H1 (cell line): ENCODE measurements at regions not wholly inside any gene's neighbourhood (a gene's known extent, or its start where the extent isn't known, plus 50 kb on each side); places are given as distances from the start of the nearest gene placed in this dataset.

ENCODE experiments used
- CTCF ChIA-PET: fragments of 300-600 bp; sonication (Branson Sonifier 250); formaldehyde crosslinking; loops from one replicate; lab custom pipeline; 2021; ENCODE audit not compliant: partially characterized antibody; lab: Charles Lee
- POLR2A ChIA-PET: fragments of 300-600 bp; sonication (Branson Sonifier 250); formaldehyde crosslinking; loops from one replicate; lab custom pipeline; 2021; ENCODE audit warnings: inconsistent platforms; ENCODE audit not compliant: partially characterized antibody; lab: Charles Lee
- DNase-seq, 2 experiments: peaks; one replicate each; pipeline versions ENCODE4 v3.0.0 to v3.0.0-alpha.2; 2010 to 2022; ENCODE audit warnings: low spot score in 2 of 2, low read depth in 1 of 2, mixed read lengths in 1 of 2
- FAIRE-seq: peaks from 2 replicates; lab custom pipeline; 2011; peaks lifted over from hg19 to GRCh38; lab: Jason Lieb, UNC
- H2AFZ ChIP-seq: 2 replicates; pipeline ENCODE4 v1.8.1; 2012; ENCODE audit warnings: low read length, inconsistent platforms
- H2AK5ac ChIP-seq: 2 replicates; pipeline ENCODE4 v1.6.1; 2013; ENCODE audit warnings: low read depth, low read length
- H2BK120ac ChIP-seq: replicated peaks from 2 replicates; pipeline ENCODE3; 2013; ENCODE audit warnings: low read depth, low read length, inconsistent platforms
- H2BK12ac ChIP-seq: 2 replicates; pipeline ENCODE4 v1.6.1; 2013; ENCODE audit warnings: low read depth, low read length
- H2BK15ac ChIP-seq: 2 replicates; pipeline ENCODE4 v1.6.1; 2013; ENCODE audit warnings: low read length
- H2BK20ac ChIP-seq: 2 replicates; pipeline ENCODE4 v1.6.1; 2013; ENCODE audit warnings: low read length
- H2BK5ac ChIP-seq: 2 replicates; pipeline ENCODE4 v1.6.1; 2013; ENCODE audit warnings: low read depth, low read length
- H3K14ac ChIP-seq: 2 replicates; pipeline ENCODE4 v1.6.1; 2013; ENCODE audit warnings: inconsistent platforms; ENCODE audit not compliant: insufficient read length
- H3K18ac ChIP-seq: 2 replicates; pipeline ENCODE4 v1.6.1; 2013; ENCODE audit warnings: low read length; ENCODE audit errors: extremely low read depth
- H3K23ac ChIP-seq: 2 replicates; pipeline ENCODE4 v1.6.1; 2013; ENCODE audit warnings: inconsistent platforms; ENCODE audit not compliant: insufficient read length
- H3K23me2 ChIP-seq: 2 replicates; pipeline ENCODE4 v1.6.1; 2013; ENCODE audit warnings: low read depth, low read length
- H3K27ac ChIP-seq: 2 replicates; pipeline ENCODE4 v1.6.1; 2011; ENCODE audit warnings: low read depth, low read length, inconsistent platforms
- H3K27me3 ChIP-seq, 4 experiments: replicated peaks in 1 of 4; 1 replicate in 1 of 4; 2 replicates in 3 of 4; pipeline versions ENCODE4 v1.6.1 to v1.8.1; 2011 to 2013; ENCODE audit warnings: low read length in 3 of 4, mild to moderate bottlenecking in 3 of 4, inconsistent platforms in 2 of 4, mixed read lengths in 2 of 4, moderate library complexity in 1 of 4; ENCODE audit not compliant: control insufficient read depth in 3 of 4, insufficient read depth in 3 of 4; ENCODE audit errors: extremely low read depth in 1 of 4
- H3K36me3 ChIP-seq, 4 experiments: 2 replicates each; pipeline versions ENCODE4 v1.6.1 to v1.8.1; 2011 to 2013; ENCODE audit warnings: mild to moderate bottlenecking in 4 of 4, low read length in 3 of 4, moderate library complexity in 2 of 4, control low read depth in 1 of 4, inconsistent platforms in 1 of 4; ENCODE audit not compliant: insufficient read depth in 4 of 4, control insufficient read depth in 2 of 4
- H3K4ac ChIP-seq: replicated peaks from 2 replicates; pipeline ENCODE3; 2013; ENCODE audit warnings: low read length, low read depth, mixed read lengths, inconsistent platforms; ENCODE audit not compliant: insufficient read length
- H3K4me1 ChIP-seq, 4 experiments: replicated peaks in 1 of 4; 1 replicate in 1 of 4; 2 replicates in 3 of 4; pipeline versions ENCODE4 v1.6.1 to v1.8.1; 2011 to 2013; ENCODE audit warnings: low read length in 3 of 4, inconsistent platforms in 2 of 4, mixed read lengths in 1 of 4; ENCODE audit not compliant: insufficient read depth in 4 of 4, control insufficient read depth in 3 of 4
- H3K4me2 ChIP-seq, 2 experiments: 2 replicates each; pipeline versions ENCODE4 v1.6.1 to v1.8.1; 2011 to 2013; ENCODE audit warnings: low read depth in 2 of 2, low read length in 2 of 2, control low read depth in 1 of 2, inconsistent platforms in 1 of 2, mild to moderate bottlenecking in 1 of 2; ENCODE audit not compliant: insufficient read depth in 1 of 2
- H3K4me3 ChIP-seq, 4 experiments: fragments of 200-600, 300-600 bp in 1 of 4; sonication (generic), shearing (Covaris generic), sonication (Bioruptor Twin) in 1 of 4; 2 replicates each; pipeline versions ENCODE4 v1.5.1 to v1.8.1; 2011 to 2016; ENCODE audit warnings: low read length in 4 of 4, low read depth in 3 of 4, control low read depth in 2 of 4, inconsistent platforms in 2 of 4, mild to moderate bottlenecking in 2 of 4, mixed read lengths in 1 of 4, moderate library complexity in 1 of 4; ENCODE audit not compliant: insufficient read depth in 2 of 4; ENCODE audit errors: extremely low read depth in 1 of 4
- H3K56ac ChIP-seq: replicated peaks from 2 replicates; pipeline ENCODE3; 2013; ENCODE audit warnings: low read depth, mild to moderate bottlenecking, mixed read lengths, low read length, inconsistent platforms; ENCODE audit not compliant: insufficient read length
- H3K79me1 ChIP-seq: 2 replicates; pipeline ENCODE4 v1.6.1; 2013; ENCODE audit warnings: low read depth, low read length, control low read depth
- H3K79me2 ChIP-seq, 2 experiments: 2 replicates each; pipeline versions ENCODE4 v1.6.1 to v1.8.1; 2012 to 2013; ENCODE audit warnings: low read length in 2 of 2, mild to moderate bottlenecking in 2 of 2, inconsistent platforms in 1 of 2; ENCODE audit not compliant: insufficient read depth in 2 of 2, control insufficient read depth in 1 of 2
- H3K9ac ChIP-seq, 4 experiments: replicated peaks in 1 of 4; 1 replicate in 1 of 4; 2 replicates in 3 of 4; pipeline versions ENCODE4 v1.6.1 to v1.8.1; 2011 to 2013; ENCODE audit warnings: low read depth in 3 of 4, low read length in 3 of 4, control low read depth in 2 of 4, mild to moderate bottlenecking in 2 of 4, moderate library complexity in 2 of 4, inconsistent platforms in 1 of 4; ENCODE audit errors: extremely low read depth in 1 of 4
- H3K9me3 ChIP-seq, 2 experiments: 2 replicates each; pipeline versions ENCODE4 v1.6.1 to v1.8.1; 2012 to 2013; ENCODE audit warnings: mild to moderate bottlenecking in 2 of 2, moderate library complexity in 2 of 2, control low read depth in 1 of 2, inconsistent platforms in 1 of 2, low read depth in 1 of 2, low read length in 1 of 2, mixed read lengths in 1 of 2; ENCODE audit not compliant: insufficient read depth in 2 of 2
- H4K20me1 ChIP-seq, 2 experiments: replicated peaks in 1 of 2; 2 replicates each; pipeline versions ENCODE3 to v1.8.1; 2011 to 2013; ENCODE audit warnings: inconsistent platforms in 2 of 2, low read length in 2 of 2, mild to moderate bottlenecking in 1 of 2; ENCODE audit not compliant: insufficient read depth in 2 of 2, control insufficient read depth in 1 of 2
- H4K5ac ChIP-seq: 2 replicates; pipeline ENCODE4 v1.6.1; 2013; ENCODE audit warnings: low read length, low read depth, mixed read lengths, inconsistent platforms; ENCODE audit not compliant: insufficient read length
- H4K8ac ChIP-seq: 2 replicates; pipeline ENCODE4 v1.8.0; 2013; ENCODE audit warnings: mild to moderate bottlenecking, moderate library complexity, low read length, inconsistent platforms; ENCODE audit not compliant: insufficient read depth; ENCODE audit errors: extremely low read depth
- H4K91ac ChIP-seq: replicated peaks from 2 replicates; pipeline ENCODE3; 2013; ENCODE audit warnings: low read length, mixed read lengths, inconsistent platforms; ENCODE audit not compliant: insufficient read length
- CEBPB ChIP-seq: IDR thresholded peaks from 2 replicates; pipeline ENCODE4 v1.6.1; 2012; ENCODE audit warnings: low read depth, low read length
- EZH2 ChIP-seq: fragments of 200-600 bp; sonication (generic); IDR thresholded peaks from 2 replicates; pipeline ENCODE4 v1.7.1; 2012; ENCODE audit warnings: low read depth, mild to moderate bottlenecking, moderate library complexity, low read length, inconsistent platforms; ENCODE audit not compliant: severe bottlenecking
- HDAC6 ChIP-seq: IDR thresholded peaks from one replicate; pipeline ENCODE4 v1.7.1; 2012; ENCODE audit warnings: low read depth, mild to moderate bottlenecking, inconsistent platforms, low read length, moderate library complexity
- PHF8 ChIP-seq: fragments of 200-600 bp; sonication (generic); conservative IDR thresholded peaks from 2 replicates; pipeline ENCODE4 v1.7.1; 2012; ENCODE audit warnings: low read depth, mild to moderate bottlenecking, inconsistent platforms, low read length, moderate library complexity
- POLR2AphosphoS5 ChIP-seq: IDR thresholded peaks from 2 replicates; pipeline ENCODE4 v1.6.1; 2011; ENCODE audit warnings: low read depth, low read length
- POU5F1 ChIP-seq: IDR thresholded peaks from 2 replicates; pipeline ENCODE4 v1.6.1; 2011; ENCODE audit warnings: low read depth, mild to moderate bottlenecking, low read length, moderate library complexity
- SUZ12 ChIP-seq: fragments of 200-600 bp; sonication (generic); IDR thresholded peaks from 2 replicates; pipeline ENCODE4 v1.6.1; 2012; ENCODE audit warnings: mild to moderate bottlenecking, inconsistent platforms, low read length, moderate library complexity, mixed read lengths
- ZNF274 ChIP-seq: IDR thresholded peaks from 2 replicates; pipeline ENCODE4 v1.7.0; 2012; ENCODE audit warnings: low read length, borderline replicate concordance; ENCODE audit errors: extremely low read depth
- WGBS, 2 experiments: shearing (Covaris generic) in 1 of 2; methylation state at CpG; one replicate each; pipeline versions ENCODE4 v1.1.6 to v1.1.7; 2013 to 2015; ENCODE audit warnings: low lambda C conversion rate in 2 of 2, mixed read lengths in 2 of 2, inconsistent platforms in 1 of 2, low coverage in 1 of 2, missing lambda C conversion rate in 1 of 2; ENCODE audit not compliant: insufficient replicate concordance in 2 of 2, insufficient coverage in 1 of 2, insufficient read length in 1 of 2; ENCODE audit errors: extremely low coverage in 1 of 2, missing lambda C conversion rate in 1 of 2; 5-methylcytosine and 5-hydroxymethylcytosine counted together

DNA sequence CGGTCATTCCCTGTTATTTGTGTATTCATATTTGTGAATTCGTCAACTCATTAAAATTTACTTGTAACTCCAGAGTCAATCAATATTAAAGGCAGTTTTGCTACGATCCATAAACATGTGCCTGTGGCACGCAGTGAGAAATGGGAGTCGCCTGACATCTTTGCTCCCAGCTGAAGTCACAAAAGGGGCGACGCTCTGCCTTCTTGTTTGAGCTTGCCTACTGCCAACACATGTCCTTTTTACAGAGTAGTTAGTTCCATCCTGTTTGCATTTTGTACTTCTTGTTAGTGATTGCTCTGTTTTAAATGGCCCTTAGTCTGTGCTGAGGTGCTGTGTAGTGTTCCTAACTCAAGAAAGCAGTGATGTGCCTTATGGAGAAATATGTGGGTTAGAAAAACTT, 305.3 kb downstream of the ETS1 start:
- TF ChIP-seq POLR2AphosphoS5, result no peak
- TF ChIP-seq SUZ12, result no peak
- TF ChIP-seq ZNF274, result no peak
- TF ChIP-seq POU5F1, result no peak
- no peak for TF ChIP-seq PHF8
- TF ChIP-seq CEBPB, result no peak
- no peak for TF ChIP-seq EZH2
- no peak for TF ChIP-seq HDAC6
- no peak overlapping the region for H4K8ac ChIP-seq

More for the DNA sequence above, 305.3 kb downstream of the ETS1 start:
- ChIA-PET CTCF (interaction anchor here (0.9 to 12.9 kb wide), 3 partner anchors 8 to 350 kb away, joined by 3 to 133 read pairs (median 14); no protein-coding TSS in a partner anchor), POLR2A (no interaction called here)
- H3K23ac ChIP-seq, result no peak overlapping the region
- H4K20me1 ChIP-seq, result no peaks in the 10 kb centered on the region
- H3K14ac ChIP-seq, result no peak overlapping the region
- H3K23me2 ChIP-seq, result no peaks in the 10 kb centered on the region
- WGBS, 2 experiments, result 93% methylated on average over 7 of the region's 7 CpGs; no CpG with 5 or more reads in 1 of the 2 experiments
- H2AFZ ChIP-seq, result no peak overlapping the region; the same call in 1 of the 2 replicates
- H2BK20ac ChIP-seq, result no peak overlapping the region
- no peak overlapping the region for H3K56ac ChIP-seq
- H2BK12ac ChIP-seq, result no peak overlapping the region
- FAIRE-seq (no peak), DNase-seq (no peak)
- no peaks in the 10 kb centered on the region for H3K79me2 ChIP-seq
- no peaks in the 10 kb centered on the region for H3K36me3 ChIP-seq
- H4K91ac ChIP-seq, result no peak overlapping the region
- H3K27me3 ChIP-seq, result no peaks in the 10 kb centered on the region
- no peak overlapping the region for H3K4me3 ChIP-seq
- H3K27ac ChIP-seq, result no peak overlapping the region
- no peaks in the 10 kb centered on the region for H3K79me1 ChIP-seq
- no peak overlapping the region for H3K4me2 ChIP-seq
- no peak overlapping the region for H3K18ac ChIP-seq
- no peak overlapping the region for H2BK15ac ChIP-seq
- H2BK120ac ChIP-seq, result no peak overlapping the region
- no peak overlapping the region for H4K5ac ChIP-seq
- H2BK5ac ChIP-seq, result no peak overlapping the region
- H3K9me3 ChIP-seq, result no peaks in the 10 kb centered on the region
- H3K4ac ChIP-seq, result no peak overlapping the region
- no peak overlapping the region for H2AK5ac ChIP-seq
- no peaks in the 10 kb centered on the region for H3K4me1 ChIP-seq
- H3K9ac ChIP-seq, result no peak overlapping the region
